H9 (cell line): ENCODE measurements at regions not wholly inside any gene's neighbourhood (a gene's known extent, or its start where the extent isn't known, plus 50 kb on each side); places are given as distances from the start of the nearest gene placed in this dataset.

Experiments
- DNase-seq: peaks from one replicate; pipeline ENCODE4 v3.0.0-alpha.2; 2017
- H2AFZ ChIP-seq: one replicate; pipeline ENCODE4 v1.6.1; 2013; ENCODE audit warnings: mild to moderate bottlenecking, low read length, control low read depth, moderate library complexity
- H2AK5ac ChIP-seq: 2 replicates; pipeline ENCODE4 v1.6.1; 2013; ENCODE audit warnings: low read length, control low read depth, mixed read lengths; ENCODE audit not compliant: insufficient read length
- H2BK120ac ChIP-seq: one replicate; pipeline ENCODE4 v1.6.1; 2013; ENCODE audit warnings: low read depth, mild to moderate bottlenecking, low read length, control low read depth, inconsistent platforms; ENCODE audit not compliant: poor library complexity, severe bottlenecking
- H2BK12ac ChIP-seq: 2 replicates; pipeline ENCODE4 v1.6.1; 2013; ENCODE audit warnings: low read length, control low read depth, mixed read lengths, low read depth; ENCODE audit not compliant: insufficient read length
- H2BK15ac ChIP-seq: 2 replicates; pipeline ENCODE4 v1.6.1; 2013; ENCODE audit warnings: low read depth, low read length, control low read depth
- H2BK20ac ChIP-seq: one replicate; pipeline ENCODE4 v1.6.1; 2013; ENCODE audit warnings: low read depth, mild to moderate bottlenecking, low read length, control low read depth, inconsistent platforms; ENCODE audit not compliant: poor library complexity, severe bottlenecking
- H2BK5ac ChIP-seq: 2 replicates; pipeline ENCODE4 v1.6.1; 2013; ENCODE audit warnings: low read length, control low read depth, mixed read lengths; ENCODE audit not compliant: insufficient read length
- H3K14ac ChIP-seq: 2 replicates; pipeline ENCODE4 v1.6.1; 2013; ENCODE audit warnings: low read length, control low read depth; ENCODE audit not compliant: insufficient read depth
- H3K18ac ChIP-seq: 2 replicates; pipeline ENCODE4 v1.6.1; 2013; ENCODE audit warnings: low read depth, mild to moderate bottlenecking, mixed read lengths, low read length, control low read depth; ENCODE audit not compliant: insufficient read length
- H3K23ac ChIP-seq: 2 replicates; pipeline ENCODE4 v1.6.1; 2013; ENCODE audit warnings: low read length, control low read depth, mixed read lengths, low read depth; ENCODE audit not compliant: insufficient read length
- H3K23me2 ChIP-seq: 2 replicates; pipeline ENCODE4 v1.6.1; 2013; ENCODE audit warnings: low read depth, mild to moderate bottlenecking, mixed read lengths, low read length, control low read depth; ENCODE audit not compliant: insufficient read length, poor library complexity, severe bottlenecking
- H3K27ac ChIP-seq: 2 replicates; pipeline ENCODE4 v1.5.1; 2013; ENCODE audit warnings: low read length, control low read depth, mixed read lengths, low read depth; ENCODE audit not compliant: insufficient read length
- H3K27me3 ChIP-seq: 2 replicates; pipeline ENCODE4 v1.6.1; 2013; ENCODE audit warnings: low read length, control low read depth, inconsistent platforms; ENCODE audit not compliant: insufficient read depth
- H3K4ac ChIP-seq: 2 replicates; pipeline ENCODE4 v1.6.1; 2013; ENCODE audit warnings: low read depth, mild to moderate bottlenecking, control low read depth, inconsistent platforms, low read length, moderate library complexity
- H3K4me1 ChIP-seq: 2 replicates; pipeline ENCODE4 v1.6.1; 2013; ENCODE audit warnings: low read length, control low read depth, inconsistent platforms; ENCODE audit not compliant: insufficient read depth
- H3K4me2 ChIP-seq: 2 replicates; pipeline ENCODE4 v1.6.1; 2013; ENCODE audit warnings: low read length, control low read depth, mixed read lengths; ENCODE audit not compliant: insufficient read length, insufficient read depth
- H3K56ac ChIP-seq: 2 replicates; pipeline ENCODE4 v1.6.1; 2013; ENCODE audit warnings: low read depth, mild to moderate bottlenecking, mixed read lengths, low read length, control low read depth; ENCODE audit not compliant: insufficient read length
- H3K79me1 ChIP-seq: 2 replicates; pipeline ENCODE4 v1.6.1; 2013; ENCODE audit warnings: low read depth, mild to moderate bottlenecking, moderate library complexity, low read length, control low read depth, inconsistent platforms; ENCODE audit not compliant: insufficient read depth, poor library complexity, severe bottlenecking
- H3K79me2 ChIP-seq: 2 replicates; pipeline ENCODE4 v1.6.1; 2013; ENCODE audit warnings: low read length, control low read depth, inconsistent platforms; ENCODE audit not compliant: insufficient read depth
- H3K9ac ChIP-seq: 2 replicates; pipeline ENCODE4 v1.6.1; 2013; ENCODE audit warnings: low read length, control low read depth, mixed read lengths; ENCODE audit not compliant: insufficient read length; ENCODE audit errors: extremely low read depth
- H3K9me3 ChIP-seq: one replicate; pipeline ENCODE4 v1.6.1; 2013; ENCODE audit warnings: low read depth, low read length, inconsistent platforms; ENCODE audit not compliant: control insufficient read depth
- H3T11ph ChIP-seq: one replicate; pipeline ENCODE4 v1.6.1; 2013; ENCODE audit warnings: mild to moderate bottlenecking, low read length, control low read depth, inconsistent platforms
- H4K20me1 ChIP-seq: one replicate; pipeline ENCODE4 v1.6.1; 2013; ENCODE audit not compliant: control insufficient read depth, insufficient read length, insufficient read depth
- H4K5ac ChIP-seq: 2 replicates; pipeline ENCODE4 v1.6.1; 2013; ENCODE audit warnings: low read depth, mild to moderate bottlenecking, mixed read lengths, low read length, control low read depth; ENCODE audit not compliant: insufficient read length
- H4K8ac ChIP-seq: replicated peaks from 2 replicates; pipeline ENCODE4 v1.6.1; 2013; ENCODE audit warnings: low read length, control low read depth, mixed read lengths, low read depth; ENCODE audit not compliant: insufficient read length
- H4K91ac ChIP-seq: 2 replicates; pipeline ENCODE4 v1.6.1; 2013; ENCODE audit warnings: low read depth, mild to moderate bottlenecking, moderate library complexity, mixed read lengths, low read length, control low read depth; ENCODE audit not compliant: insufficient read length
- H3K27ac Mint-ChIP-seq, 3 experiments: 2 replicates in 2 of 3; 3 replicates in 1 of 3; pipeline ENCODE4 v1.8.0; 2020 to 2021; ENCODE audit warnings: mixed read lengths in 3 of 3, mild to moderate bottlenecking in 1 of 3, moderate library complexity in 1 of 3
- H3K27me3 Mint-ChIP-seq: 2 replicates; pipeline ENCODE4 v1.8.0; 2021; ENCODE audit warnings: low read depth, mild to moderate bottlenecking, moderate library complexity, mixed read lengths
- H3K36me3 Mint-ChIP-seq, 3 experiments: 2 replicates in 2 of 3; 3 replicates in 1 of 3; pipeline ENCODE4 v1.8.0; 2020 to 2021; ENCODE audit warnings: low read depth in 3 of 3, mixed read lengths in 3 of 3; ENCODE audit not compliant: insufficient read depth in 1 of 3
- H3K4me1 Mint-ChIP-seq, 2 experiments: 2 replicates each; pipeline ENCODE4 v1.8.0; 2020; ENCODE audit warnings: mixed read lengths in 2 of 2
- H3K4me3 Mint-ChIP-seq, 2 experiments: 2 replicates in 1 of 2; 3 replicates in 1 of 2; pipeline ENCODE4 v1.8.0; 2020 to 2021; ENCODE audit warnings: mild to moderate bottlenecking in 2 of 2, mixed read lengths in 2 of 2, moderate library complexity in 1 of 2
- H3K9me3 Mint-ChIP-seq, 2 experiments: 2 replicates in 1 of 2; 3 replicates in 1 of 2; pipeline ENCODE4 v1.8.0; 2020; ENCODE audit warnings: mild to moderate bottlenecking in 2 of 2, mixed read lengths in 2 of 2, moderate library complexity in 1 of 2
- CTCF ChIP-seq: fragments of 200-600 bp; sonication (generic); conservative IDR thresholded peaks from 3 replicates; pipeline ENCODE4 v1.8.0; 2021; ENCODE audit warnings: antibody characterized with exemption, mild to moderate bottlenecking
- WGBS: extraction: QIAGEN DNeasy Blood & Tissue Kit; methylation state at CpG from one replicate; pipeline ENCODE4 v1.1.7; 2013; ENCODE audit warnings: missing lambda C conversion rate, low lambda C conversion rate, mixed read lengths; ENCODE audit not compliant: insufficient read length; ENCODE audit errors: extremely low coverage; 5-methylcytosine and 5-hydroxymethylcytosine counted together

- H4K8ac ChIP-seq = no peak overlapping the region
- no peak overlapping the region for H3K56ac ChIP-seq
- Mint-ChIP-seq H3K4me3 (no peak overlapping the region), H3K9me3 (peaks cover 0 to 4% of the 10 kb centered on the region in 2 experiments; a peak in 4 of 5 replicates), H3K27me3 (no peaks in the 10 kb centered on the region), H3K27ac (no peak overlapping the region), H3K36me3 (no peaks in the 10 kb centered on the region), H3K4me1 (peaks cover 5 to 6% of the 10 kb centered on the region in 2 experiments; a peak in 1 of 4 replicates)
- H2BK15ac ChIP-seq = no peak overlapping the region
- H3K14ac ChIP-seq = no peak overlapping the region
- no peak overlapping the region for H2AK5ac ChIP-seq
- no peak overlapping the region for H3K27ac ChIP-seq
- no peaks in the 10 kb centered on the region for H3K79me2 ChIP-seq
- H2BK120ac ChIP-seq = no peak overlapping the region
- H3K4me1 ChIP-seq = no peaks in the 10 kb centered on the region
- H3K9me3 ChIP-seq = no peaks in the 10 kb centered on the region
- no peak overlapping the region for H3K4ac ChIP-seq
- no peaks in the 10 kb centered on the region for H3K23me2 ChIP-seq
- H3K9ac ChIP-seq = no peak overlapping the region
- no peak overlapping the region for H3K23ac ChIP-seq
- no peaks in the 10 kb centered on the region for H3K79me1 ChIP-seq
- no peak overlapping the region for H3T11ph ChIP-seq
- H2BK12ac ChIP-seq = no peak overlapping the region
- no peak overlapping the region for H2BK20ac ChIP-seq
- H4K20me1 ChIP-seq = no peaks in the 10 kb centered on the region
- no peak overlapping the region for H3K18ac ChIP-seq
- DNase-seq = no peak
- H3K27me3 ChIP-seq = no peaks in the 10 kb centered on the region
- H3K4me2 ChIP-seq = no peak overlapping the region
- H4K91ac ChIP-seq = no peak overlapping the region
- TF ChIP-seq CTCF = no peak
- no peak overlapping the region for H4K5ac ChIP-seq
- H2AFZ ChIP-seq = no peak overlapping the region
- no peak overlapping the region for H2BK5ac ChIP-seq
- WGBS = no CpG with 5 or more reads among the region's 5 CpGs
Measured at GRCh38 chr3:170660139-170660538, 74.3 kb upstream of the SLC7A14 start.
